MG63 (cell line): ENCODE measurements at regions not wholly inside any gene's neighbourhood (a gene's known extent, or its start where the extent isn't known, plus 50 kb on each side); places are given as distances from the start of the nearest gene placed in this dataset.
A peak's percentile ranks its signal among the peaks of the same experiment; 100 is the strongest.

Experiments
- DNase-seq: peaks from one replicate; pipeline ENCODE4 v3.0.0-alpha.2; 2020
- H3K27me3 ChIP-seq: fragments of 250-450 bp; sonication (Bioruptor Pico); 2 replicates; pipeline ENCODE4 v1.5.1; 2020; ENCODE audit warnings: mild to moderate bottlenecking, moderate library complexity
- H3K36me3 ChIP-seq: fragments of 250-450 bp; sonication (Bioruptor Pico); 2 replicates; pipeline ENCODE4 v1.5.1; 2020; ENCODE audit warnings: mild to moderate bottlenecking, moderate library complexity
- H3K4me3 ChIP-seq: fragments of 250-450 bp; sonication (Bioruptor Pico); 2 replicates; pipeline ENCODE4 v1.5.1; 2020; ENCODE audit warnings: mild to moderate bottlenecking, moderate library complexity
- H3K9me3 ChIP-seq: fragments of 250-450 bp; sonication (Bioruptor Pico); 2 replicates; pipeline ENCODE4 v1.5.1; 2020; ENCODE audit warnings: mild to moderate bottlenecking, moderate library complexity

DNA sequence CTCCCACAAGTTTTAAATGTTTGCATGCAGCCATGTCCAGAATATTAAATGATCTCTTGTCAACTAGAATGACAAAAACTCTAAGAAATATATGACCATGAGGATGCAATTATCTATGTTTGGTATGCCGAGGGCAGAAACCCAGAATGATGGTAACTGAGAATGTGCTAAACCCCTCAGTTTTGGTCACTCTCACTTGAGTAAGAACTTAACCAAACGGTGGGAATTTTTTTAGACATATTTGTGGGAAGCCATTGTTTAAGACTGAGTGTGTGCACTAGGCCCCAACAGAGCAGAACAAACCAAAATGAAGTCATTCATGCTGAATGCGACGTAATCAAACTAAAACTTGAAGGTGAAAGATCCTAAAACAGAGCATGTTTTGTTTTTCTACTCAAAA is 1927.9 kb upstream of the SEL1L start:
- DNase-seq, result no peak
- H3K9me3 ChIP-seq, result no peaks in the 10 kb centered on the region
- no peak overlapping the region for H3K4me3 ChIP-seq
- no peaks in the 10 kb centered on the region for H3K36me3 ChIP-seq
- no peaks in the 10 kb centered on the region for H3K27me3 ChIP-seq

DNA sequence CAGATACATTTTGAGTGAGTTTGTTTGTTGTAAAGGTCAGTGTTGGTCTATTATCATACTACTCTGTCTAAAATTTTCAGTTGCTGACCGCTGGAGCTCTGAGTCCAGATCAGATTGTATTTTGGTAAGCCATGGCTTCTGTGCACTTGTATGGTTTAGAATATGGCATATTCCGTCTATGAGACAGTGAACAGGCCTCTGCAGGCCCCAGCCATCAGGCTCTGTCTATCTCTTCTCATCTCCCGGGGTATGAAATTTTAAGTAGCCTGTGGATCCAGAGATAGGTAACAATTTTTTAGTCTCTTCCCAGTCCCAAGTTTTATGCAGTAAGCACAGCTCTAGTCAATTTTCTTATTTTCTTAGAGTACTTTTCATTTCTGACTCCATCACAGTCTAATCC is 1929.1 kb upstream of the SEL1L start:
- no peak for DNase-seq
- Histone ChIP-seq H3K4me3 (no peak overlapping the region), H3K9me3 (no peaks in the 10 kb centered on the region), H3K36me3 (no peaks in the 10 kb centered on the region), H3K27me3 (no peaks in the 10 kb centered on the region)

DNA sequence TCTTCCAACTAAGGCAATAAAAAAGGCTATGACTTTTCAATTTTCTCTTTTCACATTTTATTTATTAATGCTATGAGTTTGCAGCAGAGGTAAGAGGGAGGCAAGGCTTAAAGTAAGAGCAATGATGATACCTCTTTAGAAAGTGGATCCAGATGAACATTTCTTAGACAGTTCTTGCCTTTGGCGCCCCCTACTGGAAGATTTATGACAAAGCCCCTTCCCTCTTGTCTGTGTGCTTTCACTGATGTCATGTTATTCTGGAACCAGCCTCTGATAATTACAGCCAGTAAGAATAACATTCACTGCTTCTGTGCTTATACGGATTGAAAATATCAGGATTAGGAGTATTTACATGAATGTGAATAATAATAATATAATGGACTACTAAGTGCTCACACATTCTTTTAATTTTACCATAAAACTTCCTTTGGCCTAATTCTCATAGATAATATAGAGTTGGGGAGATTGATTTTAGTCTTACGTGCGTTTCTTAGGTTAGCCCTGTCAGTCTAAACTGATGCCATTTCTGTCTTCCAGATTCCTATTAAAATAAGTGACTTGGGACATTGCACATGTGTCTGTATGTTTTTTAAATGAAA is 1929.9 kb upstream of the SEL1L start:
- no peak overlapping the region for H3K4me3 ChIP-seq
- DNase-seq, result peak; percentile 0
- no peaks in the 10 kb centered on the region for H3K9me3 ChIP-seq
- H3K27me3 ChIP-seq, result no peaks in the 10 kb centered on the region
- no peaks in the 10 kb centered on the region for H3K36me3 ChIP-seq

DNA sequence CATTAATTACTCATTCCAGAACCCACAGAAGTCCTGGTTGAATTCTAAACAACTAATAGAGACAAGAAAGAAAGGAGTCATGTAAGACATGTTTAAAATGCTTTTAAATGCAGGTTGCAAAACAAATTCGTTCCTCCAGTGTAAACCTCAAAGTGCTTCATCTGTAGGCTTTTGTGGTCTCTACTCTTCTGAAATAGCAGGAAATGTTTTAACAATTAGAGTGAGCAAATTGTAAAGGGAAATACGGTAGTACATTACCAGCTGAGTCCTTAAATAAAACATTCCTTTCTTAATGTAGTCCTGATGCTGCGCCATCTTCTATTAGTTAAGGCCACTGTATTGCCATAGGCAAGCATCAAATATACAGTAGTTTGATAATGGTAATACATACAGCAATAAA is 1934.2 kb upstream of the SEL1L start:
- DNase-seq, result no peak
- Histone ChIP-seq H3K4me3 (no peak overlapping the region), H3K27me3 (no peaks in the 10 kb centered on the region), H3K36me3 (no peaks in the 10 kb centered on the region), H3K9me3 (no peaks in the 10 kb centered on the region)

DNA sequence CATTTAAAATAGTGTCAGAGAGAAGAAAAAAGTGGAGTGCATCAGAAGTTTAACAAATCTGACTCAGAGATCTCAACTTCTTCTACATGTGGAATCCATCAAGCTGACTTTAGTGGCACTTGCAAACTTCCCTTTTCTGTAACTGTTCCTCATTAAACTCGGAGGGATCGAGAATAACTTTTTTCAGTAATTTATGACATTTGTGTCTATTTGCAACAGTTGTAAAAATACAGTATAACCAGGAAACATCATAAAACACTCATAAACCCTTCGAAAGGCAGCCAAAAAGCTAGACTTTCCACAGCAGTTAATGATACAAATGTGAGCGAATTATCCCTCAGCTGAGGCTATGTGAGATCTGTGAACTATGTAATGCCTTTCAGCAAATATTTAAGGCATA is 1936.8 kb upstream of the SEL1L start:
- no peak for DNase-seq
- Histone ChIP-seq H3K4me3 (no peak overlapping the region), H3K9me3 (no peaks in the 10 kb centered on the region), H3K36me3 (no peaks in the 10 kb centered on the region), H3K27me3 (no peaks in the 10 kb centered on the region)

DNA sequence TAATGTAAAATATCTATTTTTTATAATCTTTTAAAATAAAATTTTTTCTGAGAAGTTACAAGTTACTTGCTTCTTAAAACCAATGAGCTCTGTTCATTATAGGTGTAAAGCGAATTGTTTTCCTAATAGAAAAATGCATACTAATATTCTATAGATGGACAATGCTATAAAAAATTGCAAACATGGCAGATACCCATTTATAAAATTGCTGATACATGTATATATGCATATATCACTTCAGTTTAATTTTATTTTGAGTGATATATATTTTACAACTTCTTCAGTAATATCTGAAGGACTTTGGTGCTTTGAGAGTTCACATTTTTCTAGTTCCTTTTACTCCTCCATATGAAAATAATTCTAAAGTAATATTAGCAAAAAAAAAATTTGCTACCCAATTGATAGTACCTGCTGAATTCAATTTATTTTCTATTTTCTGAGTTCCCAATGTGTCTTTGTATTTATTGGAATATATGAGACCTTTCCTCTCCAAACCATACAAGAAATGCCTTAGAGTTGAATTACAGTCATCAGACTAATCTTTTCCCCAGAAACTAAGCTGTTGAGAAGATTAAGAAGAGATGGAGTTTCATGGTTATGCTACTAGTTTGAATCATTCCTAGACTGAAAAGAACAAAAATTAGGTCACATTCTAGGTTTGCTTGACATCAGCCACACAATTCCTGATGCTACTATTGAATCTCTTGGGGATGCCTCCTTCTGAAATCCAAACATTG is 1937.5 kb upstream of the SEL1L start:
- Histone ChIP-seq H3K9me3 (no peaks in the 10 kb centered on the region), H3K27me3 (no peaks in the 10 kb centered on the region), H3K36me3 (no peaks in the 10 kb centered on the region), H3K4me3 (no peak overlapping the region)
- no peak for DNase-seq

DNA sequence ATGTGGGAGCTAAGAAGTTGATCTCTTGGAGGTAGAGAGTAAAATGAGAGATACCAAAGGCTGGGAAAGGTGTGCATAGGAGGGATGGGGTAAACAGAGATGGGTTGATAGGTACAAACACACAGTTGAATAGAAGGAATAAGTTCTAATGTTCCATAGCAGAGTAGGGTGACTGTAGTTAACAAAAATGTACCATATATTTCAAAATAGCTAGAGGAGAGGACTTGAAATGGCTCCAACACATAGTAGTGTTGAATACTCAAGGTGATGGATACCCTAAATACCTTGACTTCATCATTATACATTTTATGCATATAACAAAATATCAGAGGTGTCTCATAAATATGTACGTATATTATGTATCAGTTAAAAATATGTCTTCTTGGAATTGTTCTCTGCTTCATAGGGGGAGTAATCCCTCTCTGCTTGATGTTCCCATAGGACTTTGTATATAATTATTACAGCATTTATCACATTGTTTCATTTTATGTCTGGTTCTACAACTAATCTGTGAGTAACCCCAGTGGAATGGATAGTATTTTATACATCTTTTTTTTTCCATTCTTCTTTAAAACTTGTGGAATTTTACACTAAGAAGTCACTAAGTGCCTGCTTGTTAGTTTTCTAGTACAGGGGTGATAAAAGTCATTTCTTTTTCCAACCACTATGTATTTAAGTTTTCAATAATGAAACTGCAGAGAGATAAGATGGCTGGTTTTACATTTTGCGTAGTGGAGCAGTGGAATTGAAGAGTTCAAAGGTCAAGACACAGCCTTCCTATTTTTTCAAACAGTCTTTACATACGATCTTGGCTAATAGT is 1940.0 kb upstream of the SEL1L start:
- H3K36me3 ChIP-seq, result no peaks in the 10 kb centered on the region
- H3K9me3 ChIP-seq, result no peaks in the 10 kb centered on the region
- H3K27me3 ChIP-seq, result no peaks in the 10 kb centered on the region
- no peak overlapping the region for H3K4me3 ChIP-seq
- DNase-seq, result no peak

DNA sequence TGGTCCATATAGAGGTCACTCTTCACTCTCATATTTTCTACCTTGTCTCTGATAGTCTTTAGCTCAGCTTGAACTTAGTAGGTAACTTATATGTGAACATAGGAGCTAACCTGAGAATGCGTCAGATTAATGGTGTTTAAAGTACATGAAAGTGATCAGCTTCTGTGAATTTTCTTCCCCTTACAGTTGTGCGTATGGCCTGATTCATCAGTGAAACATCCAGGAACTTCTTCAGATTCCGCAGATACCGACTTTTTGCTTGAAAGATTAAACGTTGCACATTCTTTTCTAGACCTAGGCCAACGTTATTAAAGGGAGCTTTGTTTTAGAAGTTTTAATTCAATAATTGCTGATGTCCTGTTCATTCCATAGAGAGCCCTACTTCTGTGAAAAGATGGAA is 1945.1 kb upstream of the SEL1L start:
- no peak for DNase-seq
- Histone ChIP-seq H3K9me3 (no peaks in the 10 kb centered on the region), H3K27me3 (no peaks in the 10 kb centered on the region), H3K4me3 (no peak overlapping the region), H3K36me3 (no peaks in the 10 kb centered on the region)

DNA sequence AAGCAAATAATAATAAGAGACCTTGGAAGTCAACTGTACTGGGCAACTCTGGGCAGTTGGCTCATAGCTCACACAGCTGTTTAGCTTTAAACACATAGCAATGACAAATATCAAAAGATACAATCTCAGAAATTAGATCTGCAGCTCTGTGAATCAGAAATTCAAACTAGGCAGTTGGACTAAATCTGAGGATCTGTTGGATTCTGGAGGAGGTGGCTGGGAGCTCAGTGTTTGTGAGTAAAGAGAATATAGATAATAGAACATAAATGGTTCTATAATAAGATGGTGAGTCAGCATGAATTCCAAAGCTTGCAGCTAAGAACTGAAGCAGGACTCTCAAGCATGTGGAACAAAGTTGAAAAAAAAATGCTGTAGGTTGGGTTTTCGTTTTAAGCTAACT is 1949.4 kb upstream of the SEL1L start:
- no peak for DNase-seq
- no peaks in the 10 kb centered on the region for H3K36me3 ChIP-seq
- no peak overlapping the region for H3K4me3 ChIP-seq
- no peaks in the 10 kb centered on the region for H3K27me3 ChIP-seq
- H3K9me3 ChIP-seq, result no peaks in the 10 kb centered on the region

DNA sequence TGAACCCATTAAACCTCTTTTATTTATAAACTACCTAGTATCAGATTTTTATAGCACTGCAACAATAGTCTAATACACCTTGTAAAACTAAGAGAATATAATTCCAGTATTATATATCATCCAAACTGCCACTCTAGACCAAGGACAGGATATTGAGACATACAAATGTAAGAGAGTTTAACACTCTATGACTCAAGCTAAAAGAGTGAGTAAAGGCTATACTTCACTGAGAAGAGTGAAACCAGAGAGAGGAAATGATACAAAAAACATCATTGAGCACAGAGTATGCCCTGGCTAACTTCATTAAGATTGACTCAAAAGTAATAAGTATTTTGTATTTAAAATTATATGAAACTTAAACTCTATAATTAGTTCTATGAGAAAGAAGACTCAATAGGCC is 1951.9 kb upstream of the SEL1L start:
- H3K9me3 ChIP-seq, result no peaks in the 10 kb centered on the region
- no peak for DNase-seq
- H3K27me3 ChIP-seq, result no peaks in the 10 kb centered on the region
- no peak overlapping the region for H3K4me3 ChIP-seq
- H3K36me3 ChIP-seq, result no peaks in the 10 kb centered on the region

DNA sequence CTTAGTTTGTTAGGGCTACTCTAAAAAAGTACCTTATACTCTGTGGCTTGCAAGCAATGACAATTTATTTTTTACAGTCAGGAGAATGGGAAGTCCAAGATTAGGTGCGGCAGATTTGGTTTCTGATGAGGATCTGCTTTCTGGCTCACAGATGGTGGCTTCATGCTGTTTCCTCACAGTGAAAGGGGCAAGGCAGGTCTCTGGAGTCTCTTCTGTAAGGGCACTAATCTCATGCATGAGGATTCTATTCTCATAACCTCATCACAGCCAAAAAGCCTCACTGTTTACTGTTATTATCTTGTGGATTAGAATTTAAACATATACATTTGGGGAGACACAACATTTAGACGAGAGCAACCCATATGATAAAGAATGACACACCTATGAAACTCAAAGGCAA is 1957.4 kb upstream of the SEL1L start:
- H3K4me3 ChIP-seq, result no peak overlapping the region

DNA sequence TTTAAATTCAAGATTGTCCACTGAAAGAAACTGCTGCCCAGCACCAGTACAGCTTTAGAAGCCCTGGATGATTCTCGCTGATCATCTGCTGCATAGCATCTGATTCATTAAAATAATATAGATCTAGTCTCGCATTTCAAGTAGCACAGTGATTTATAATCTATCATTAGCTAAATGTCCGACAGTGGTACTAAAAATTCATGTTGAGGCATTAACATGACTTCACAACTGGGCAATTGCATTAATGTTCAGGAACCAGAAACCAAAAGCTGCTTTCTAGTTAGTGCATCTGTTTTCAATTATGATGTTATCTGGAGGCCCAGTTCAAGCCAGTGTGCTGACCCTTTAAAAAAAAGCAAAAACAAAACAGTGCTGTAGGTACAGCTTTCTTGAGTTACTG is 1987.2 kb upstream of the SEL1L start:
- no peak for DNase-seq
- Histone ChIP-seq H3K36me3 (no peaks in the 10 kb centered on the region), H3K4me3 (no peak overlapping the region), H3K9me3 (no peaks in the 10 kb centered on the region), H3K27me3 (no peaks in the 10 kb centered on the region)

More for the DNA sequence above, 1957.4 kb upstream of the SEL1L start:
- no peaks in the 10 kb centered on the region for H3K9me3 ChIP-seq
- H3K27me3 ChIP-seq, result no peaks in the 10 kb centered on the region
- DNase-seq, result no peak
- H3K36me3 ChIP-seq, result no peaks in the 10 kb centered on the region

DNA sequence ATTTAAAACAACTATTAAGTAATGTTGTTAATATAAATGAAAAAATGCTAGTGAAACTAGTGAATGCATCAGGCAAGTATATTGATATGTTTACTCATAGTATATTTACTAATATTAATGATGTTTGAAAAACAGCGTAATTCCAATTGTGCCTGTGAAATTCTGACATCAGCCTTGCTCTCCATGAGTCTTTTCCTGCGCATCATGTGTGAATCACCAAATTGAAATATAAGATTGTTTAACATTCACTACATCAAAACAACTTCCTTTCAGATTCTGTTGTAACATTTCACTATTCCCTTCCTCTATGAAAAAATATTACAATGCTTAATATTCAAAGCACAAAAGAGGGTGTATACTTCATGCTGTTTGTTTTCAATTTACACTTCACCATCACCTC is 1995.9 kb upstream of the SEL1L start:
- no peaks in the 10 kb centered on the region for H3K9me3 ChIP-seq
- DNase-seq, result no peak
- H3K27me3 ChIP-seq, result no peaks in the 10 kb centered on the region
- H3K4me3 ChIP-seq, result no peak overlapping the region
- no peaks in the 10 kb centered on the region for H3K36me3 ChIP-seq

DNA sequence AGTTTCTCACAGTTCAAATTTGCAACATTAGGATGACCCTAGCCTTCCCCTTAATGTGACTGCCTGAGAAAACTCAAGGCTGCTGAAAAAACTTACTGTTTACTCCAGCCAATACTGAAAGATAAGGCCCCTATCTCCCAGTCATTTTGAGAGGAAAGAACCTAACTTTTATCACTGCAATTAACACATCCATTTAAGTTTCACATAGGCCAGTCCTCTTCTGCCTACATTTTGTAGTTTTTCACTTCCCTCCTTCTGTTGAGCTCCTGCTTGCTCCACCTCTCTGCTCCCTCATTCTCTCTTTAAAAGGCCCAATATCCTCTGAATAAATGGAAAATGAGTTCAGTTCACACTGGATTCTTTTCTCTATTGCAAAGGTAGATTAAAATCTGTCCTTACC is 1996.2 kb upstream of the FLRT2 start:
- no peak overlapping the region for H3K4me3 ChIP-seq
- H3K36me3 ChIP-seq, result no peaks in the 10 kb centered on the region
- no peaks in the 10 kb centered on the region for H3K27me3 ChIP-seq
- no peaks in the 10 kb centered on the region for H3K9me3 ChIP-seq
- DNase-seq, result no peak

DNA sequence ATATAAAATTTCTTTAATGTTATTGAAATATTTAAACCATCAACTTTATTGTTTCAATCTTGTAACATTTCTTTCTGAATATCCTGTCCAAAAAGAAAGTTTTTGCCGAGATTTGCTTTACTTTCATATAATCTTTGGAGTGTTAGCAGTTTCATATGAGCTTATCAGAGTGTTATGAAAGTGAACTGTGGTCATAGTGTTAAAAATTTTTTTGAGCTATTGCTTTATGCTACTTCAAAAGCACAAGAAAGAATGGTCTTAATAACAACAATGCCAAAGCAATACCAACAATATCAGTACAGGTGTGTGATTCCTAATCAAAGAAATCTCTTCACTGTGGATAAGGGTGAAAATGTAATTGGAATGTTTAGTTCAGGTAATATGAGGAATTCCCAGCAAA is 1994.9 kb upstream of the FLRT2 start:
- DNase-seq, result no peak
- Histone ChIP-seq H3K9me3 (no peaks in the 10 kb centered on the region), H3K36me3 (no peaks in the 10 kb centered on the region), H3K4me3 (no peak overlapping the region), H3K27me3 (no peaks in the 10 kb centered on the region)

DNA sequence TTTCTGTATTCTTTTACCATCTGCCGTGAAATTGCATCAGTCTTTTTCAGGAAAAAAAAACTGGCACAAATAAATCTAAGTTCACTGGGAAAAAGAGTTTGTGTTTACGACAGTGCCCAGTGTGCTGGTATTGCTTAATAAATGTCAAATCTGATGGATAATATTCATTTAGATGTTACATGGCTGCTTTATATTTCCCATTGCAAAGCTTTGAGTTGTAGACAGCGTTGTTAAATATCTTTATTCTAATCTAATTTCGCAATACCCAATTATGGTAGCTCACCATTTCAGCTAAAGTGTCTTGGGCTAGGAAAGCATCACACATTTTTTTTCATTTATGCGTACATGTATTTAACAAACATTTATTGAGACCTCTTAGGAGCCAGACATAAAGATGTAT is 1994.5 kb upstream of the FLRT2 start:
- no peaks in the 10 kb centered on the region for H3K27me3 ChIP-seq
- no peaks in the 10 kb centered on the region for H3K9me3 ChIP-seq
- H3K36me3 ChIP-seq, result no peaks in the 10 kb centered on the region
- no peak for DNase-seq
- H3K4me3 ChIP-seq, result no peak overlapping the region

DNA sequence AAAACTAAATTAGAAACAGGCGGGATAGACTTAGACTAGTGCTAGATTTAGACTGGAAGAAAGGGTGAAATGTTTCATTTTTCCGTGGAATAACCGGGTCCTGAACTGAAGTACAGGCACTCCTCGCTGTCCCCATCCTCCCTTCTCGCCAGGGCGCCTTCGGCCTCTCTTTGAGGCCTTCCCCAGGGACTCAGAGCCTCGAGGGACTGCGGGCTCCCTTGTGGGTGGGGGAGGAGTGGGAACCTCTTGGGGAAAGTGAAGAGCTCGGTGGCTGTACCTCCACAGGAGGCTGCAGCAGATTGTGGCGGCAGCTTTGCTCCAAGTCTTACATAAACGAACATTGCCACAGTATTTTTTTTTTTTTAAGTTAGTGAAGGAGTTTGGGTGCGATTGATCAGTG is 1988.8 kb upstream of the FLRT2 start:
- DNase-seq, result no peak

More for the DNA sequence above, 1988.8 kb upstream of the FLRT2 start:
- Histone ChIP-seq H3K4me3 (no peak overlapping the region), H3K36me3 (no peaks in the 10 kb centered on the region), H3K27me3 (no peaks in the 10 kb centered on the region), H3K9me3 (no peaks in the 10 kb centered on the region)
